Tibial artery (tissue), 4 donors: ENCODE measurements at regions not wholly inside any gene's neighbourhood (a gene's known extent, or its start where the extent isn't known, plus 50 kb on each side); places are given as distances from the start of the nearest gene placed in this dataset.

Experiments
- DNase-seq, 2 donors: peaks; one replicate each; pipeline ENCODE4 v3.0.0-alpha.2; 2019
- H3K27ac ChIP-seq, 2 donors: fragments of 200-600 bp; sonication (generic) in 1 of 2; 1 replicate in 1 of 2; 2 replicates in 1 of 2; pipeline ENCODE4 v1.5.1; 2018 to 2019; ENCODE audit warnings: mild to moderate bottlenecking in 1 of 2
- H3K27me3 ChIP-seq, 2 donors: fragments of 200-600 bp; sonication (generic) in 1 of 2; one replicate each; pipeline versions ENCODE4 v1.5.1 to v1.6.0; 2016 to 2019
- H3K36me3 ChIP-seq, 3 donors: fragments of 200-600 bp; sonication (generic) in 2 of 3; one replicate each; pipeline ENCODE4 v1.5.1; 2016 to 2019; ENCODE audit warnings: mild to moderate bottlenecking in 2 of 3
- H3K4me1 ChIP-seq, 4 donors: fragments of 200-600 bp; sonication (generic) in 2 of 4; 1 replicate in 3 of 4; 2 replicates in 1 of 4; pipeline ENCODE4 v1.5.1; 2016 to 2019
- H3K4me3 ChIP-seq, 2 donors: fragments of 200-600 bp; sonication (generic) in 1 of 2; 1 replicate in 1 of 2; 2 replicates in 1 of 2; pipeline ENCODE4 v1.5.1; 2018 to 2019; ENCODE audit warnings: mild to moderate bottlenecking in 2 of 2
- H3K9me3 ChIP-seq, 3 donors: fragments of 200-600 bp; sonication (generic) in 1 of 3; one replicate each; pipeline ENCODE4 v1.5.1; 2016 to 2019
- intact Hi-C: fragments of 100-400 bp; cut with DNase I; formaldehyde crosslinking; loops from one replicate; pipeline ENCODE4 v1.15.0; 2023; ENCODE audit warnings: low total_unique reads
- TF ChIP-seq, protein P1 (sequence below), 2 experiments: fragments of 200-600 bp in 1 of 2; fragments of 450-650 bp in 1 of 2; IDR thresholded peaks; one replicate each; pipeline ENCODE4 v1.5.1; 2017 to 2019; ENCODE audit warnings: antibody characterized with exemption in 2 of 2, mild to moderate bottlenecking in 1 of 2, moderate library complexity in 1 of 2

GRCh38 chr4:15188605-15189539, 186.6 kb downstream of the CPEB2 start:
- no peak for DNase-seq
- Histone ChIP-seq H3K4me3 (no peak overlapping the region), H3K4me1 (peaks cover 0 to 5% (median 0%) of the 10 kb centered on the region in 4 donors), H3K36me3 (no peaks in the 10 kb centered on the region), H3K9me3 (no peaks in the 10 kb centered on the region), H3K27me3 (no peaks in the 10 kb centered on the region), H3K27ac (no peak overlapping the region)
- intact Hi-C loops, result no loop called here
- TF ChIP-seq, protein P1, sequence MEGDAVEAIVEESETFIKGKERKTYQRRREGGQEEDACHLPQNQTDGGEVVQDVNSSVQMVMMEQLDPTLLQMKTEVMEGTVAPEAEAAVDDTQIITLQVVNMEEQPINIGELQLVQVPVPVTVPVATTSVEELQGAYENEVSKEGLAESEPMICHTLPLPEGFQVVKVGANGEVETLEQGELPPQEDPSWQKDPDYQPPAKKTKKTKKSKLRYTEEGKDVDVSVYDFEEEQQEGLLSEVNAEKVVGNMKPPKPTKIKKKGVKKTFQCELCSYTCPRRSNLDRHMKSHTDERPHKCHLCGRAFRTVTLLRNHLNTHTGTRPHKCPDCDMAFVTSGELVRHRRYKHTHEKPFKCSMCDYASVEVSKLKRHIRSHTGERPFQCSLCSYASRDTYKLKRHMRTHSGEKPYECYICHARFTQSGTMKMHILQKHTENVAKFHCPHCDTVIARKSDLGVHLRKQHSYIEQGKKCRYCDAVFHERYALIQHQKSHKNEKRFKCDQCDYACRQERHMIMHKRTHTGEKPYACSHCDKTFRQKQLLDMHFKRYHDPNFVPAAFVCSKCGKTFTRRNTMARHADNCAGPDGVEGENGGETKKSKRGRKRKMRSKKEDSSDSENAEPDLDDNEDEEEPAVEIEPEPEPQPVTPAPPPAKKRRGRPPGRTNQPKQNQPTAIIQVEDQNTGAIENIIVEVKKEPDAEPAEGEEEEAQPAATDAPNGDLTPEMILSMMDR (IDR thresholded peaks at IDR 0.05), result no peak

GRCh38 chr4:15194520-15194919, 192.2 kb downstream of the CPEB2 start:
- H3K27me3 ChIP-seq, result no peaks in the 10 kb centered on the region
- DNase-seq, result no peak
- TF ChIP-seq, protein P1 (IDR thresholded peaks at IDR 0.05), result no peak
- H3K27ac ChIP-seq, result no peak overlapping the region
- H3K9me3 ChIP-seq, result no peaks in the 10 kb centered on the region
- no peaks in the 10 kb centered on the region for H3K36me3 ChIP-seq
- H3K4me3 ChIP-seq, result no peak overlapping the region
- peaks cover 0 to 17% (median 2%) of the 10 kb centered on the region in 4 donors for H3K4me1 ChIP-seq
- intact Hi-C loops, result no loop called here

GRCh38 chr4:15197005-15197404, 194.7 kb downstream of the CPEB2 start:
- no peak overlapping the region for H3K27ac ChIP-seq
- peaks cover 0 to 29% (median 2%) of the 10 kb centered on the region in 4 donors for H3K4me1 ChIP-seq
- no peaks in the 10 kb centered on the region for H3K27me3 ChIP-seq
- H3K4me3 ChIP-seq, result no peak overlapping the region
- H3K36me3 ChIP-seq, result no peaks in the 10 kb centered on the region
- no peaks in the 10 kb centered on the region for H3K9me3 ChIP-seq
- TF ChIP-seq, protein P1 (IDR thresholded peaks at IDR 0.05), result no peak
- intact Hi-C loops, result no loop called here
- no peak for DNase-seq

DNA sequence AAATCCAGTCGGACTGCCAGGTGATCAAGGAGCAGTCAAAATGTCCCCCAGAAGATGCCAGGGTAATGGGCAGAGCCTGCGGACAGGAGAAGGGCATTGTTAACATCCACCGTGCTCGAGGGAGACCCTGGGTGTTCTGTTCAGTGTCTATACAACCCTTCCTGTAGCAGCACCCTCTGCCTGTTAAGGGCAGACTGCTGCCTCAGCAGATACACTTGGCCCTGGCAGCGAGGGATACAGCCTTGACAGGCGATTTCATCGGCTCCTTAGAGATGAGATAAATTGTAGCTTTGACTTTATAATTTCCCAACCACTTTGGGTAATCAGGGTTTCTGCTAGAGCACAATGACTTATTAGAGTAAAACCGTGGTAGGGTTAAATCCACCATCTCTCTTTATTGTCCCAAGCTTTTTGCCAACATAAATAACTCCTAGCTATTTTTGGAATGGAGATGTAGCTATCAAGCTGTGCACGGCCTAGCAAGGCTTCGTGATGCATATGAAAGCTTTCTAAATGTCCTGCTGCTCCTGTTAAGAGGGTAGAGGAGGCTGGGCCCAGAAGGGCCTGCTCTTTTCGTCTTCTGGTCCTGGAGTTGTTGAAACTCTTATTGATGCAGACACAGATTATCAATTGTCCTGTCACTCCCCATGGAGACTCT, 195.9 kb downstream of the CPEB2 start:
- no peaks in the 10 kb centered on the region for H3K27me3 ChIP-seq
- intact Hi-C loops, result no loop called here
- H3K9me3 ChIP-seq, result no peaks in the 10 kb centered on the region
- DNase-seq, result no peak
- H3K4me1 ChIP-seq, result peaks cover 0 to 29% (median 2%) of the 10 kb centered on the region in 4 donors
- TF ChIP-seq, protein P1 (IDR thresholded peaks at IDR 0.05), result no peak
- no peaks in the 10 kb centered on the region for H3K36me3 ChIP-seq
- peak overlapping the region in 1 of 2 donors; percentile 21 for H3K27ac ChIP-seq
- no peak overlapping the region for H3K4me3 ChIP-seq

DNA sequence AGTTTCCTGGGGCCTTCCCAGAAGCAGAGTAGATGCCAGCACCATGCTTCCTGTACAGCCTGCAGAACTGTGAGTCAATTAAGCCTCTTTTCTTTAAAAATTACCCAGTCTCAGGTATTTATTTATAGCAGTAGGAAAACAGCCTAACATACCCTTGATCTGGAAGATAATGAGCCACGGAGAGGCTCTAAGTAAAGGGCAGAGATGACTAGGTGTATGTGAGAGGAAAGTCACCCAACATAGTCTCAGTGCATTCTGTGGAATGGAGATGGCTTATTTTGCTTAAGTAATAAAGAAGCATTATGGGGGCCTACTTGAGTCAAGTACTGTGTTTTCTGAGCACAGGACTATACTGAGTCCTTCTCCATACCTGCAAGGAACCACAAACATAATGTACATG, 199.5 kb downstream of the CPEB2 start:
- no peak for DNase-seq
- intact Hi-C loops, result no loop called here
- Histone ChIP-seq H3K27me3 (no peaks in the 10 kb centered on the region), H3K36me3 (no peaks in the 10 kb centered on the region), H3K9me3 (peaks cover 0 to 8% (median 0%) of the 10 kb centered on the region in 3 donors), H3K4me1 (peaks cover 0 to 29% (median 2%) of the 10 kb centered on the region in 4 donors), H3K27ac (no peak overlapping the region), H3K4me3 (no peak overlapping the region)
- TF ChIP-seq, protein P1 (IDR thresholded peaks at IDR 0.05), result no peak
